ENCODE measurements at regions not wholly inside any gene's neighbourhood (a gene's known extent, or its start where the extent isn't known, plus 50 kb on each side); places are given as distances from the start of the nearest gene placed in this dataset.
"Not testable (repeated sequence)": the region's sequence is repeated elsewhere in the genome, so short reads cannot be mapped to it uniquely, and the experiment has no call there.

GRCh38 chr5:117424559-117424958, 849.9 kb upstream of the SEMA6A start:
- no peak for DNase-seq (ENCODE audit: low read depth)

- DNase-seq (ENCODE audit: low read depth): no peak
Observed at GRCh38 chr5:117417501-117417900, 842.9 kb upstream of the SEMA6A start.

GRCh38 chr5:117414926-117415325, 840.3 kb upstream of the SEMA6A start:
- DNase-seq (ENCODE audit: low read depth): no peak

DNA sequence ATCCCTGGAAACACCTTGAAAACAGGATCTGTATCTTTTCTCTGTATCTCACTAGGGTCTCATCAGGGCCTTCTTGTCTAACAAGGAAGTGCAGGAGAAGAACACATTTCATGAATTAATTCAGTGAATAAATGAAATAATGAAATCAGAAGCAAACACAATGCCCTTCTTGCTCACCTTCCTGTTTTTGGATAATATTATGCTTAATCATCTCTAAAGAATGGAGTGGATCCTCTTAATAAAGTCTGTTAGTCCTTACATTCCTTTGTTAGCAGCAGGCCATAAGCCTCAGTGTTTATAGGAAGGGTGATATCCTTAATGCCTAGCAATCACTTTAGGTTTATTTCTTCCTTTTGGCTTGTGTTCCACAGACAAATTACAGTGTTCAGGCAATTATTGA, 837.1 kb upstream of the SEMA6A start:
- no peak for DNase-seq (ENCODE audit: low read depth)

- DNase-seq (ENCODE audit: low read depth): no peak
Observed at GRCh38 chr5:117405197-117405596, 830.6 kb upstream of the SEMA6A start.

- DNase-seq (ENCODE audit: low read depth): no peak
Observed at GRCh38 chr5:117394506-117395157, 820.0 kb upstream of the SEMA6A start.

DNA sequence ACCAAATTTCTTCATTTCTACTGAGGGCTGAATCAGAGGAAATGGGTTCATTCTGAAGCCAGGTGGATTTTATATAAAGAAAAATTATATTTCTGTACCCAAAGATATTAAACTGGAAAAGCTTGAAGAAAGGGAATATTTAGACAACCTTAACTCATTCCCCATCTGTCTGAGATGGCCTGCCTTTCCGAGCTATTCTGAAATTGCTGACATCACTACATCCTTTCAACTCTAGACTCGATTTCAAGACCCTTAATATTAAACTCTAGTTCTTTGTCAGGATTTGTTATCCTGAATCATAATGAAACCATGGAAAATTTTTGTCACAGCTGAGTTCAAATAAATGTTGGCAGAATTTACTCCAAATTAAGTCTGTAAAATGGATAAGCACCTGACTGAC, 818.5 kb upstream of the SEMA6A start:
- DNase-seq (ENCODE audit: low read depth): no peak

- no peak for DNase-seq (ENCODE audit: low read depth)
Observed at GRCh38 chr5:117380316-117380715, 805.7 kb upstream of the SEMA6A start.

DNA sequence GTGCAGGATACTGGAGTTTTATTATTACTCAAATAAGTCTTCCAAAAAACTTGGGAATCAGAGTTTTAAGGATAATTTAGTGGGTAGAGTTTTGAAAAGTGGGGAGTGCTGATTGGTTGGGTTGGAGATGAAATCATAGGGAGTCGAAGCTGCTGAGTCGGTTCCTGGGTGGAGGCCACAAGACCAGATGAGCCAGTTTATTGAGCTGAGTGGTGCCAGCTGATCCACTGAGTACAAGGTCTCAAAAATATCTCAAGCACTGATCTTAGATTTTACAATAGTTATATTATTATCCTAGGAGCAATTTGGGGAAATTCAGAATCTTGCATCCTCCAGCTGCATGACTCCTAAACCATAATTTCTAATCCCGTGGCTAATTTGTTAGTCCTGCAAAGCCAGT, 804.9 kb upstream of the SEMA6A start:
- no peak for DNase-seq (ENCODE audit: low read depth)

GRCh38 chr5:117376748-117377147, 802.1 kb upstream of the SEMA6A start:
- no peak for DNase-seq (ENCODE audit: low read depth)

- no peak for DNase-seq (ENCODE audit: low read depth)
Observed at GRCh38 chr5:117359895-117360294, 785.3 kb upstream of the SEMA6A start.

DNA sequence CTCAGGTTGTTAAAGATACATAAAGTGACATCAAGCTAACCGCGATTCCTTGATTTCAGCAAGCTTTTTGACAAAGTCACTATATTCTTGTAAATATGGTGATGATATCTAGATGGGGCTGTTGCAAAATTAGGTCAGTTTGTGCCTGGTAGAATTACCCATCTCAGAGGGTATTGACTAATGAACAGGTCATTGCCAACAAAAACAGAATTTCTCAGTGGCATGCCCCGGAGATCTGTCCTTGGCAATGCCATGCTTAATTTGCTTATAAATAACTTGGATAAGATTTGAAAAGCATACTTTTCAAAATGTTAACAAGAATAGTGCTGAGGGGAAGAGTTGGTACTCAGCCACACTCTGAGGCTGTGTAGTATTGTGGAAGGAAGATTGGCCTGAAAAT, 783.3 kb upstream of the SEMA6A start:
- DNase-seq (ENCODE audit: low read depth): no peak

- DNase-seq (ENCODE audit: low read depth): no peak
Observed at GRCh38 chr5:117347280-117347679, 772.7 kb upstream of the SEMA6A start.

- DNase-seq (ENCODE audit: low read depth): not testable (repeated sequence)
Observed at GRCh38 chr5:117343726-117344125, 769.1 kb upstream of the SEMA6A start.

- no peak for DNase-seq (ENCODE audit: low read depth)
Observed at GRCh38 chr5:117337064-117337749, 762.6 kb upstream of the SEMA6A start.

DNA sequence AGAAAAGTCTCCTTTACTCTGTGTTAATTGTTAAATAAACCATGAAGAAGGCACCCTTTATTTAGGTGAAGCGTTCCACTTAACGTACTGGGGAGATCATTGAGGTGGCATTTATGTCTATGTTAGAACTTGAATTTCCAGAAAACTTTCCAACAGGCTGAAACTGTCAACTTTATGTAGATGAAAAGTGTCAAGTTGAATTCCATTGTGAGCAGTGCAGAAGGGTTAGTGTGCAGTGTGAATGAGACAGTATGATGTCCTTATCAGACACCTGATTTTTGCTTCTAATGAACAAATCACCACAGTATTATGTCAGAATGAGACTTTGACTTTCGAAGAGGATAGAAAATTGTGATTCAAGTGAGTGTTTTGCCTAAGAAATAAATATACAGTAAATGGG, 761.6 kb upstream of the SEMA6A start:
- DNase-seq (ENCODE audit: low read depth): no peak

GRCh38 chr5:117333011-117333410, 758.4 kb upstream of the SEMA6A start:
- no peak for DNase-seq (ENCODE audit: low read depth)

GRCh38 chr5:117332341-117332740, 757.7 kb upstream of the SEMA6A start:
- DNase-seq (ENCODE audit: low read depth): no peak

- no peak for DNase-seq (ENCODE audit: low read depth)
Observed at GRCh38 chr5:117327511-117327910, 752.9 kb upstream of the SEMA6A start.

GRCh38 chr5:117326997-117327396, 752.4 kb upstream of the SEMA6A start:
- DNase-seq (ENCODE audit: low read depth): no peak

GRCh38 chr5:117318528-117318927, 743.9 kb upstream of the SEMA6A start:
- DNase-seq (ENCODE audit: low read depth): no peak

DNA sequence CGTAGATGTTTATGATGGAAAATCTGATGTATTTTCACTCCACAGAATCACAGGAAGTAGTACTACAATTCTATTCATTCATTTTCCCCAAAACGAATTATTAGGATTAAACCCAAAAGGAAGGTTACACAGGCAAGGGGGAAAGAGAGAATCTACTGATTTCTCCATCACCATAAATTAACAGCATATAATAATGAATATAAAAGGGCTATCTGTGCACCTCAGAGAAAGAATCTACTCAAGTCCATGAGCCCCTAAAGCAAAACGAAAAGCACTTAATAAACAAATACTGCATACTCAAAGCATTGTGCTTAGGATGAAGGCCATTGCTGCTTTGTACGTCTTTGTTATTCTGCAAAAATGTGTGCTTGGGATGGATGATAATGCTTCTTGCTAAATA, 740.5 kb upstream of the SEMA6A start:
- no peak for DNase-seq (ENCODE audit: low read depth)

DNA sequence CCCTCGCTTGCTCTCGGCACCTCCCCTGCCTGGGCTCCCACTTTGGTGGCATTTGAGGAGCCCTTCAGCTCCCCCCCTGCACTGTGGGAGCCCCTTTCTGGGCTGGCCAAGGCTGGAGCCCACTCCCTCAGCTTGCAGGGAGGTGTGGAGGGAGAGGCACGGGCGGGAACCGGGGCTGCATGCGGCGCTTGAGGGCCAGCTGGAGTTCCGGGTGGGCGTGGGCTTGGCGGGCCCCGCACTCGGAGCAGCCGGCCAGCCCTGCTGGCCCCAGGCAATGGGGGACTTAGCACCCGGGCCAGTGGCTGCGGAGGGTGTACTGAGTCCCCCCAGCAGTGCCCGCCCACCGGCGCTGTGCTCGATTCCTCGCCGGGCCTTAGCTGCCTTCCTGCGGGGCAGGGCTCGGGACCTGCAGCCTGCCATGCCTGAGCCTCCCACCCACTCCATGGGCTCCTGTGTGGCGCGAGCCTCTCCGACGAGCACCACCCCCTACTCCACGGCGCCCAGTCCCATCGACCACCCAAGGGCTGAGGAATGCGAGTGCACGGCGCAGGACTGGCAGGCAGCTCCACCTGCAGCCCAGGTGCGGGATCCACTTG, 730.0 kb upstream of the SEMA6A start:
- not testable (repeated sequence) for DNase-seq (ENCODE audit: low read depth)

- no peak for DNase-seq (ENCODE audit: low read depth)
Observed at GRCh38 chr5:117302949-117303348, 728.3 kb upstream of the SEMA6A start.
